ENCODE measurements at regions not wholly inside any gene's neighbourhood (a gene's known extent, or its start where the extent isn't known, plus 50 kb on each side); places are given as distances from the start of the nearest gene placed in this dataset.

DNA sequence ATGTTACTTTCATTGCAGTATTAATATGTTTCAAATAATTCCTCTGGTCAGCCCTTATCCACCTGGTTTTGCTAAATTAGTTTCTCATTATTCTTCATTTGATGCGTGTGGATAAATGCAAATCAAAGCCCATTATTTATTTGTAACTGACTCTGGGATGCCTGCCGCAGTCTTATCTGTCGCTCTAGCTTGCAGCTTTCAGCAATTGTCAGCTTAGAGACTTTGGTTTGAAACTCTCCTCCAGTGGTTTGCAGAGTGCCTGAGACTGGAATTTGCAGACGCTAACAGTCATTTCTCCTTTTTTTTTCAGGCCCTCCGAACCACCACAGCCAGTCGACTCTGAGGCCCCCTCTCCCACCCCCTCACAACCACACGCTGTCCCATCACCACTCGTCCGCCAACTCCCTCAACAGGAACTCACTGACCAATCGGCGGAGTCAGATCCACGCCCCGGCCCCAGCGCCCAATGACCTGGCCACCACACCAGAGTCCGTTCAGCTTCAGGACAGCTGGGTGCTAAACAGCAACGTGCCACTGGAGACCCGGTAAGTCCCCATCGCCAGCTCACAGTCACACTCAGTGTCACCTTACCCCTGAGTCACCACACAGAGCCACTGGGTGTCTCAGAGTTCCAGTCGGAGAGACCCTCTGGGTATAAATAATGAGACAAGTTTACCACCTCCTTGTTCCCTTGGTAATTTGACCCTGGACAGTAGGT lies 339.0 kb upstream of the WWC1 start:
- Histone ChIP-seq H3K27me3 (ENCODE audit: insufficient read depth, low read depth, low read length) (no peaks in the 10 kb centered on the region), H2AFZ (ENCODE audit: low read depth, low read length) (no peak overlapping the region), H4K20me1 (ENCODE audit: insufficient read depth) (no peaks in the 10 kb centered on the region), H3K36me3 (ENCODE audit: insufficient read depth, low read length) (no peaks in the 10 kb centered on the region), H3K9me3 (ENCODE audit: low read length) (no peaks in the 10 kb centered on the region), H3K4me2 (ENCODE audit: low read length) (no peak overlapping the region), H3F3A (ENCODE audit: insufficient read depth, low read length, poor library complexity, severe bottlenecking) (no peaks in the 10 kb centered on the region), H3K27ac (ENCODE audit: low read length) (no peak overlapping the region), H3K79me2 (replicated peaks; ENCODE audit: insufficient read depth, low read length) (no peaks in the 10 kb centered on the region), H3K4me3 (ENCODE audit: low read length) (no peak overlapping the region), H3K9me2 (ENCODE audit: insufficient read depth, low read length) (no peaks in the 10 kb centered on the region), H3K9ac (ENCODE audit: low read length) (no peak overlapping the region)
- TF ChIP-seq, protein P1, sequence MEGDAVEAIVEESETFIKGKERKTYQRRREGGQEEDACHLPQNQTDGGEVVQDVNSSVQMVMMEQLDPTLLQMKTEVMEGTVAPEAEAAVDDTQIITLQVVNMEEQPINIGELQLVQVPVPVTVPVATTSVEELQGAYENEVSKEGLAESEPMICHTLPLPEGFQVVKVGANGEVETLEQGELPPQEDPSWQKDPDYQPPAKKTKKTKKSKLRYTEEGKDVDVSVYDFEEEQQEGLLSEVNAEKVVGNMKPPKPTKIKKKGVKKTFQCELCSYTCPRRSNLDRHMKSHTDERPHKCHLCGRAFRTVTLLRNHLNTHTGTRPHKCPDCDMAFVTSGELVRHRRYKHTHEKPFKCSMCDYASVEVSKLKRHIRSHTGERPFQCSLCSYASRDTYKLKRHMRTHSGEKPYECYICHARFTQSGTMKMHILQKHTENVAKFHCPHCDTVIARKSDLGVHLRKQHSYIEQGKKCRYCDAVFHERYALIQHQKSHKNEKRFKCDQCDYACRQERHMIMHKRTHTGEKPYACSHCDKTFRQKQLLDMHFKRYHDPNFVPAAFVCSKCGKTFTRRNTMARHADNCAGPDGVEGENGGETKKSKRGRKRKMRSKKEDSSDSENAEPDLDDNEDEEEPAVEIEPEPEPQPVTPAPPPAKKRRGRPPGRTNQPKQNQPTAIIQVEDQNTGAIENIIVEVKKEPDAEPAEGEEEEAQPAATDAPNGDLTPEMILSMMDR (IDR thresholded peaks at IDR 0.05; ENCODE audit: poor library complexity, severe bottlenecking) = no peak
- no peak for TF ChIP-seq MXI1 (conservative IDR thresholded peaks at IDR 0.05; ENCODE audit: poor library complexity, severe bottlenecking)
- TF ChIP-seq SMC3 (conservative IDR thresholded peaks at IDR 0.05; ENCODE audit: poor library complexity) = no peak
- TF ChIP-seq EP300 (conservative IDR thresholded peaks at IDR 0.05; ENCODE audit: poor library complexity, severe bottlenecking) = no peak
- TF ChIP-seq, protein P2, sequence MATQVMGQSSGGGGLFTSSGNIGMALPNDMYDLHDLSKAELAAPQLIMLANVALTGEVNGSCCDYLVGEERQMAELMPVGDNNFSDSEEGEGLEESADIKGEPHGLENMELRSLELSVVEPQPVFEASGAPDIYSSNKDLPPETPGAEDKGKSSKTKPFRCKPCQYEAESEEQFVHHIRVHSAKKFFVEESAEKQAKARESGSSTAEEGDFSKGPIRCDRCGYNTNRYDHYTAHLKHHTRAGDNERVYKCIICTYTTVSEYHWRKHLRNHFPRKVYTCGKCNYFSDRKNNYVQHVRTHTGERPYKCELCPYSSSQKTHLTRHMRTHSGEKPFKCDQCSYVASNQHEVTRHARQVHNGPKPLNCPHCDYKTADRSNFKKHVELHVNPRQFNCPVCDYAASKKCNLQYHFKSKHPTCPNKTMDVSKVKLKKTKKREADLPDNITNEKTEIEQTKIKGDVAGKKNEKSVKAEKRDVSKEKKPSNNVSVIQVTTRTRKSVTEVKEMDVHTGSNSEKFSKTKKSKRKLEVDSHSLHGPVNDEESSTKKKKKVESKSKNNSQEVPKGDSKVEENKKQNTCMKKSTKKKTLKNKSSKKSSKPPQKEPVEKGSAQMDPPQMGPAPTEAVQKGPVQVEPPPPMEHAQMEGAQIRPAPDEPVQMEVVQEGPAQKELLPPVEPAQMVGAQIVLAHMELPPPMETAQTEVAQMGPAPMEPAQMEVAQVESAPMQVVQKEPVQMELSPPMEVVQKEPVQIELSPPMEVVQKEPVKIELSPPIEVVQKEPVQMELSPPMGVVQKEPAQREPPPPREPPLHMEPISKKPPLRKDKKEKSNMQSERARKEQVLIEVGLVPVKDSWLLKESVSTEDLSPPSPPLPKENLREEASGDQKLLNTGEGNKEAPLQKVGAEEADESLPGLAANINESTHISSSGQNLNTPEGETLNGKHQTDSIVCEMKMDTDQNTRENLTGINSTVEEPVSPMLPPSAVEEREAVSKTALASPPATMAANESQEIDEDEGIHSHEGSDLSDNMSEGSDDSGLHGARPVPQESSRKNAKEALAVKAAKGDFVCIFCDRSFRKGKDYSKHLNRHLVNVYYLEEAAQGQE (IDR thresholded peaks at IDR 0.05; ENCODE audit: borderline replicate concordance) = no peak
- TF ChIP-seq POLR2AphosphoS5 (IDR thresholded peaks at IDR 0.05) = no peak
- TF ChIP-seq RAD21 (conservative IDR thresholded peaks at IDR 0.05) = no peak
- TF ChIP-seq TAF1 (IDR thresholded peaks at IDR 0.05; ENCODE audit: low read depth) = no peak
- TF ChIP-seq EZH2 (IDR thresholded peaks at IDR 0.05; ENCODE audit: borderline replicate concordance, insufficient read depth, low read length, poor library complexity, severe bottlenecking) = no peak

DNA sequence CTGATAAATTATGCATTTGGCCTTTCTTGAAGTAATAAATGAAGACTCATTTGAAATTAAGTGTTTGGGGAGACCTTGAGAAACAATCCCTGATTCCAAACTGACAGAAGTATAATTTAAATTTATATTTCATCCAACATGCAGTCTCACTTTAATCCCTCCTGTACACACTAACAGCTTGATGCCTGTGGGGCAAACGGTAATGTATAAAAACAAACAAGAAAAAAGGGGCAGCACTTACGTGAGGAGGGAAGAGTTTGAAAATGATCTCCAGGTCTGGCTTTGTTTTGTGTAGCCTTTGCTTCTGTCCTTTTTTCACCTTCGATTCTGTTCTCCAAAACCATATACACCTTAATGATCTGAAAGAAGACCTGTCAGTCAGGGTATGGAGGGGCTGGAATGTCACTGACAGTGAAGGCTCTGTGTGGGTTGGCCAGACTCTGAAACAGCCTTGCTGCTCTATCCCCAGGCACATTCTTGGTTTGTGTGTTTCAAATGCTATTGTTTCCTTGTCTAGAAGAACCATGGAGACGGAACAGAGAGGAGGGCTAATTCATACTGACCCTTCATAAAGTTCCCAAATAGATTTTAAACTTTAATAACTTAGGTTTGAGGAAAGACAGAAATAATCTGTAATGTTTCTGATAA lies 338.2 kb upstream of the WWC1 start:
- no peaks in the 10 kb centered on the region for H4K20me1 ChIP-seq (ENCODE audit: insufficient read depth)
- no peak overlapping the region for H3K4me2 ChIP-seq (ENCODE audit: low read length)
- no peaks in the 10 kb centered on the region for H3F3A ChIP-seq (ENCODE audit: insufficient read depth, low read length, poor library complexity, severe bottlenecking)
- no peak overlapping the region for H3K4me3 ChIP-seq (ENCODE audit: low read length)
- no peaks in the 10 kb centered on the region for H3K36me3 ChIP-seq (ENCODE audit: insufficient read depth, low read length)
- TF ChIP-seq SMC3 (conservative IDR thresholded peaks at IDR 0.05; ENCODE audit: poor library complexity) = no peak
- TF ChIP-seq, protein P1 (IDR thresholded peaks at IDR 0.05; ENCODE audit: poor library complexity, severe bottlenecking) = no peak
- no peak for TF ChIP-seq RAD21 (conservative IDR thresholded peaks at IDR 0.05)
- no peak overlapping the region for H3K9ac ChIP-seq (ENCODE audit: low read length)
- H3K79me2 ChIP-seq (replicated peaks; ENCODE audit: insufficient read depth, low read length) = no peaks in the 10 kb centered on the region
- H3K9me3 ChIP-seq (ENCODE audit: low read length) = no peaks in the 10 kb centered on the region
- H3K9me2 ChIP-seq (ENCODE audit: insufficient read depth, low read length) = no peaks in the 10 kb centered on the region
- no peak overlapping the region for H3K27ac ChIP-seq (ENCODE audit: low read length)
- H2AFZ ChIP-seq (ENCODE audit: low read depth, low read length) = no peak overlapping the region
- no peaks in the 10 kb centered on the region for H3K27me3 ChIP-seq (ENCODE audit: insufficient read depth, low read depth, low read length)
